H1 (cell line): ENCODE measurements at regions not wholly inside any gene's neighbourhood (a gene's known extent, or its start where the extent isn't known, plus 50 kb on each side); places are given as distances from the start of the nearest gene placed in this dataset.

Source experiments
- CTCF ChIA-PET: fragments of 300-600 bp; sonication (Branson Sonifier 250); formaldehyde crosslinking; loops from one replicate; lab custom pipeline; 2021; ENCODE audit not compliant: partially characterized antibody; lab: Charles Lee
- POLR2A ChIA-PET: fragments of 300-600 bp; sonication (Branson Sonifier 250); formaldehyde crosslinking; loops from one replicate; lab custom pipeline; 2021; ENCODE audit warnings: inconsistent platforms; ENCODE audit not compliant: partially characterized antibody; lab: Charles Lee
- DNase-seq, 2 experiments: peaks; one replicate each; pipeline versions ENCODE4 v3.0.0 to v3.0.0-alpha.2; 2010 to 2022; ENCODE audit warnings: low spot score in 2 of 2, low read depth in 1 of 2, mixed read lengths in 1 of 2
- FAIRE-seq: peaks from 2 replicates; lab custom pipeline; 2011; peaks lifted over from hg19 to GRCh38; lab: Jason Lieb, UNC
- H2AFZ ChIP-seq: 2 replicates; pipeline ENCODE4 v1.8.1; 2012; ENCODE audit warnings: low read length, inconsistent platforms
- H2AK5ac ChIP-seq: 2 replicates; pipeline ENCODE4 v1.6.1; 2013; ENCODE audit warnings: low read depth, low read length
- H2BK120ac ChIP-seq: replicated peaks from 2 replicates; pipeline ENCODE3; 2013; ENCODE audit warnings: low read depth, low read length, inconsistent platforms
- H2BK12ac ChIP-seq: 2 replicates; pipeline ENCODE4 v1.6.1; 2013; ENCODE audit warnings: low read depth, low read length
- H2BK15ac ChIP-seq: 2 replicates; pipeline ENCODE4 v1.6.1; 2013; ENCODE audit warnings: low read length
- H2BK20ac ChIP-seq: 2 replicates; pipeline ENCODE4 v1.6.1; 2013; ENCODE audit warnings: low read length
- H2BK5ac ChIP-seq: 2 replicates; pipeline ENCODE4 v1.6.1; 2013; ENCODE audit warnings: low read depth, low read length
- H3K14ac ChIP-seq: 2 replicates; pipeline ENCODE4 v1.6.1; 2013; ENCODE audit warnings: inconsistent platforms; ENCODE audit not compliant: insufficient read length
- H3K18ac ChIP-seq: 2 replicates; pipeline ENCODE4 v1.6.1; 2013; ENCODE audit warnings: low read length; ENCODE audit errors: extremely low read depth
- H3K23ac ChIP-seq: 2 replicates; pipeline ENCODE4 v1.6.1; 2013; ENCODE audit warnings: inconsistent platforms; ENCODE audit not compliant: insufficient read length
- H3K23me2 ChIP-seq: 2 replicates; pipeline ENCODE4 v1.6.1; 2013; ENCODE audit warnings: low read depth, low read length
- H3K27ac ChIP-seq: 2 replicates; pipeline ENCODE4 v1.6.1; 2011; ENCODE audit warnings: low read depth, low read length, inconsistent platforms
- H3K27me3 ChIP-seq, 4 experiments: replicated peaks in 1 of 4; 1 replicate in 1 of 4; 2 replicates in 3 of 4; pipeline versions ENCODE4 v1.6.1 to v1.8.1; 2011 to 2013; ENCODE audit warnings: low read length in 3 of 4, mild to moderate bottlenecking in 3 of 4, inconsistent platforms in 2 of 4, mixed read lengths in 2 of 4, moderate library complexity in 1 of 4; ENCODE audit not compliant: control insufficient read depth in 3 of 4, insufficient read depth in 3 of 4; ENCODE audit errors: extremely low read depth in 1 of 4
- H3K36me3 ChIP-seq, 4 experiments: 2 replicates each; pipeline versions ENCODE4 v1.6.1 to v1.8.1; 2011 to 2013; ENCODE audit warnings: mild to moderate bottlenecking in 4 of 4, low read length in 3 of 4, moderate library complexity in 2 of 4, control low read depth in 1 of 4, inconsistent platforms in 1 of 4; ENCODE audit not compliant: insufficient read depth in 4 of 4, control insufficient read depth in 2 of 4
- H3K4ac ChIP-seq: replicated peaks from 2 replicates; pipeline ENCODE3; 2013; ENCODE audit warnings: low read length, low read depth, mixed read lengths, inconsistent platforms; ENCODE audit not compliant: insufficient read length
- H3K4me1 ChIP-seq, 4 experiments: replicated peaks in 1 of 4; 1 replicate in 1 of 4; 2 replicates in 3 of 4; pipeline versions ENCODE4 v1.6.1 to v1.8.1; 2011 to 2013; ENCODE audit warnings: low read length in 3 of 4, inconsistent platforms in 2 of 4, mixed read lengths in 1 of 4; ENCODE audit not compliant: insufficient read depth in 4 of 4, control insufficient read depth in 3 of 4
- H3K4me2 ChIP-seq, 2 experiments: 2 replicates each; pipeline versions ENCODE4 v1.6.1 to v1.8.1; 2011 to 2013; ENCODE audit warnings: low read depth in 2 of 2, low read length in 2 of 2, control low read depth in 1 of 2, inconsistent platforms in 1 of 2, mild to moderate bottlenecking in 1 of 2; ENCODE audit not compliant: insufficient read depth in 1 of 2
- H3K4me3 ChIP-seq, 4 experiments: fragments of 200-600, 300-600 bp in 1 of 4; sonication (generic), shearing (Covaris generic), sonication (Bioruptor Twin) in 1 of 4; 2 replicates each; pipeline versions ENCODE4 v1.5.1 to v1.8.1; 2011 to 2016; ENCODE audit warnings: low read length in 4 of 4, low read depth in 3 of 4, control low read depth in 2 of 4, inconsistent platforms in 2 of 4, mild to moderate bottlenecking in 2 of 4, mixed read lengths in 1 of 4, moderate library complexity in 1 of 4; ENCODE audit not compliant: insufficient read depth in 2 of 4; ENCODE audit errors: extremely low read depth in 1 of 4
- H3K56ac ChIP-seq: replicated peaks from 2 replicates; pipeline ENCODE3; 2013; ENCODE audit warnings: low read depth, mild to moderate bottlenecking, mixed read lengths, low read length, inconsistent platforms; ENCODE audit not compliant: insufficient read length
- H3K79me1 ChIP-seq: 2 replicates; pipeline ENCODE4 v1.6.1; 2013; ENCODE audit warnings: low read depth, low read length, control low read depth
- H3K79me2 ChIP-seq, 2 experiments: 2 replicates each; pipeline versions ENCODE4 v1.6.1 to v1.8.1; 2012 to 2013; ENCODE audit warnings: low read length in 2 of 2, mild to moderate bottlenecking in 2 of 2, inconsistent platforms in 1 of 2; ENCODE audit not compliant: insufficient read depth in 2 of 2, control insufficient read depth in 1 of 2
- H3K9ac ChIP-seq, 4 experiments: replicated peaks in 1 of 4; 1 replicate in 1 of 4; 2 replicates in 3 of 4; pipeline versions ENCODE4 v1.6.1 to v1.8.1; 2011 to 2013; ENCODE audit warnings: low read depth in 3 of 4, low read length in 3 of 4, control low read depth in 2 of 4, mild to moderate bottlenecking in 2 of 4, moderate library complexity in 2 of 4, inconsistent platforms in 1 of 4; ENCODE audit errors: extremely low read depth in 1 of 4
- H3K9me3 ChIP-seq, 2 experiments: 2 replicates each; pipeline versions ENCODE4 v1.6.1 to v1.8.1; 2012 to 2013; ENCODE audit warnings: mild to moderate bottlenecking in 2 of 2, moderate library complexity in 2 of 2, control low read depth in 1 of 2, inconsistent platforms in 1 of 2, low read depth in 1 of 2, low read length in 1 of 2, mixed read lengths in 1 of 2; ENCODE audit not compliant: insufficient read depth in 2 of 2
- H4K20me1 ChIP-seq, 2 experiments: replicated peaks in 1 of 2; 2 replicates each; pipeline versions ENCODE3 to v1.8.1; 2011 to 2013; ENCODE audit warnings: inconsistent platforms in 2 of 2, low read length in 2 of 2, mild to moderate bottlenecking in 1 of 2; ENCODE audit not compliant: insufficient read depth in 2 of 2, control insufficient read depth in 1 of 2
- H4K5ac ChIP-seq: 2 replicates; pipeline ENCODE4 v1.6.1; 2013; ENCODE audit warnings: low read length, low read depth, mixed read lengths, inconsistent platforms; ENCODE audit not compliant: insufficient read length
- H4K8ac ChIP-seq: 2 replicates; pipeline ENCODE4 v1.8.0; 2013; ENCODE audit warnings: mild to moderate bottlenecking, moderate library complexity, low read length, inconsistent platforms; ENCODE audit not compliant: insufficient read depth; ENCODE audit errors: extremely low read depth
- H4K91ac ChIP-seq: replicated peaks from 2 replicates; pipeline ENCODE3; 2013; ENCODE audit warnings: low read length, mixed read lengths, inconsistent platforms; ENCODE audit not compliant: insufficient read length
- CHD2 ChIP-seq: IDR thresholded peaks from 2 replicates; pipeline ENCODE4 v1.6.1; 2012; ENCODE audit warnings: low read length, improper control_type of control experiment
- CTBP2 ChIP-seq: IDR thresholded peaks from 2 replicates; pipeline ENCODE4 v1.7.0; 2011; ENCODE audit warnings: borderline replicate concordance, mild to moderate bottlenecking, moderate library complexity, mixed read lengths, low read length; ENCODE audit not compliant: insufficient read depth, insufficient read length
- GABPA ChIP-seq: IDR thresholded peaks from 2 replicates; pipeline ENCODE4 v1.6.1; 2011; ENCODE audit warnings: mild to moderate bottlenecking, low read length, moderate library complexity, borderline replicate concordance; ENCODE audit not compliant: insufficient read depth
- JUN ChIP-seq: IDR thresholded peaks from 2 replicates; pipeline ENCODE4 v1.6.1; 2011; ENCODE audit warnings: low read depth, mild to moderate bottlenecking, improper control_type of control experiment, low read length
- KDM5A ChIP-seq: fragments of 200-600 bp; IDR thresholded peaks from 2 replicates; pipeline ENCODE4 v1.7.1; 2012; ENCODE audit warnings: mild to moderate bottlenecking, low read length, inconsistent platforms, mixed read lengths
- SIRT6 ChIP-seq: IDR thresholded peaks from one replicate; pipeline ENCODE4 v1.7.1; 2012; ENCODE audit warnings: low read length, inconsistent platforms
- SIX5 ChIP-seq: IDR thresholded peaks from 2 replicates; pipeline ENCODE4 v1.6.1; 2011; ENCODE audit warnings: mild to moderate bottlenecking, low read depth, low read length
- SP4 ChIP-seq: IDR thresholded peaks from 2 replicates; pipeline ENCODE4 v1.6.1; 2012; ENCODE audit warnings: low read length, inconsistent platforms
- TBP ChIP-seq: IDR thresholded peaks from 2 replicates; pipeline ENCODE4 v1.6.1; 2011; ENCODE audit warnings: low read depth, low read length, improper control_type of control experiment
- WGBS, 2 experiments: shearing (Covaris generic) in 1 of 2; methylation state at CpG; one replicate each; pipeline versions ENCODE4 v1.1.6 to v1.1.7; 2013 to 2015; ENCODE audit warnings: low lambda C conversion rate in 2 of 2, mixed read lengths in 2 of 2, inconsistent platforms in 1 of 2, low coverage in 1 of 2, missing lambda C conversion rate in 1 of 2; ENCODE audit not compliant: insufficient replicate concordance in 2 of 2, insufficient coverage in 1 of 2, insufficient read length in 1 of 2; ENCODE audit errors: extremely low coverage in 1 of 2, missing lambda C conversion rate in 1 of 2; 5-methylcytosine and 5-hydroxymethylcytosine counted together
- TF ChIP-seq, protein P1 (sequence below): IDR thresholded peaks from 2 replicates; pipeline ENCODE4 v1.6.1; 2012; ENCODE audit warnings: inconsistent platforms
- TF ChIP-seq, protein P2 (sequence below): IDR thresholded peaks from 2 replicates; pipeline ENCODE4 v1.6.1; 2012; ENCODE audit warnings: low read length, inconsistent platforms

DNA sequence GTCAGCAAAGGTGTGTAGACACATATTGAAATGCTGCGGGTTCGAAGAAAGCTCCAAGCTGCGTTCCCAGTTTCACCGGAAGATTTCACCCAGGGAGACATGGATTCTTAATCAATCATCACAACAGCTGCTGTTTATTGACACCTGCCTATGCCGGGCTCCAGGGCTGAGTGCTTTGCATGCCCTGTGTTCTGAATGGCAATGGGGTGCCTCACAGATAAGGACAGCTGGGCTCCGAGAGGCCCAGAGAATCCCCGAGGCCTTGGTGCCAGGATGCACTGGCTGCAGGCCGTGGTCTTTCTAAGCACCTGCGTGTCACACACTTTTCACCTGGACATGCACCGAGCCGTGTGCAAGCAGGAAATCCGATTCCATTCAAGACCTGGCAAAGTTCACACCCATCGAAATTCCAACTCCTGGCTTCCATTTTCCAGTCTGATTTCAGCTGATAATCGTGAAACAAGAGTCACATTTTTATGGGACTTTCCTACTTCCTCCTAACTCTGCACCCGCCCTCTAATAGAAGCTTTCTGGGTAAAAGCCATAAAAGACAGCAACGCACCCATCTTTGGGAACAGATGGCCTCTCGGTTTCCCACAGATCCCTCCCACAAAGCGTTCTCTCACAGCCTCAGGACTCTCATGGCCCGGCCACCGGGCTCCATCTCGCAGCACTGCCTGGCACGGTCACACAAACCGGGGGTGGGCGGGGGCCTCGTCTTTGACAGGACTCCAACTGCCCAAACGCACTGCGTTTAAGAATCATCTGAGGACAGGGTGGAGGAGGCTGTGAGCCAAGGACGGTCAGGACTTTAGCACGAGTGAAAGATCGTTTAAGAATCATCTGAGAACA lies 245.6 kb upstream of the SALL3 start:
- peaks cover 0 to 3% of the 10 kb centered on the region in 2 experiments for H4K20me1 ChIP-seq
- no peak overlapping the region for H2BK20ac ChIP-seq
- no peak overlapping the region for H3K14ac ChIP-seq
- no peak overlapping the region for H2BK5ac ChIP-seq
- H2BK15ac ChIP-seq, result no peak overlapping the region
- no peak overlapping the region for H2BK120ac ChIP-seq
- no peak overlapping the region for H3K23ac ChIP-seq
- DNase-seq, result no peak
- 92% methylated on average over 30 of the region's 30 CpGs; no CpG with 5 or more reads in 1 of the 2 experiments for WGBS, 2 experiments
- no peak overlapping the region for H4K8ac ChIP-seq
- H2AK5ac ChIP-seq, result no peak overlapping the region
- H3K4me3 ChIP-seq, result no peak overlapping the region
- no peak overlapping the region for H3K9ac ChIP-seq
- peaks cover 10% of the 10 kb centered on the region; the same call in 1 of the 2 replicates for H3K23me2 ChIP-seq
- no peak for FAIRE-seq
- peak overlapping the region; percentile 48 for H4K91ac ChIP-seq
- H3K56ac ChIP-seq, result no peak overlapping the region
- no peak overlapping the region for H3K4ac ChIP-seq
- H2AFZ ChIP-seq, result no peak overlapping the region
- H4K5ac ChIP-seq, result no peak overlapping the region
- no peak overlapping the region for H3K27ac ChIP-seq
- H3K4me2 ChIP-seq, result no peak overlapping the region
- no peaks in the 10 kb centered on the region; a peak in 1 of 7 replicates for H3K4me1 ChIP-seq
- H3K79me1 ChIP-seq, result no peaks in the 10 kb centered on the region
- H3K27me3 ChIP-seq, result no peaks in the 10 kb centered on the region
- H3K9me3 ChIP-seq, result no peaks in the 10 kb centered on the region
- CTCF ChIA-PET, result interaction anchor here (1.2 to 1.4 kb wide), 2 partner anchors 37 to 38 kb away, joined by 3 read pairs; no protein-coding TSS in a partner anchor
- no peaks in the 10 kb centered on the region for H3K36me3 ChIP-seq
- POLR2A ChIA-PET, result no interaction called here
- no peaks in the 10 kb centered on the region for H3K79me2 ChIP-seq
- H2BK12ac ChIP-seq, result no peak overlapping the region
- no peak overlapping the region for H3K18ac ChIP-seq
- TF ChIP-seq CHD2 (no peak), SIRT6 (no peak), SIX5 (no peak), KDM5A (no peak), TBP (no peak), CTBP2 (no peak), SP4 (no peak), JUN (no peak), GABPA (no peak)
- TF ChIP-seq, protein P1, sequence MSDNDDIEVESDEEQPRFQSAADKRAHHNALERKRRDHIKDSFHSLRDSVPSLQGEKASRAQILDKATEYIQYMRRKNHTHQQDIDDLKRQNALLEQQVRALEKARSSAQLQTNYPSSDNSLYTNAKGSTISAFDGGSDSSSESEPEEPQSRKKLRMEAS, result no peak
- TF ChIP-seq, protein P2, sequence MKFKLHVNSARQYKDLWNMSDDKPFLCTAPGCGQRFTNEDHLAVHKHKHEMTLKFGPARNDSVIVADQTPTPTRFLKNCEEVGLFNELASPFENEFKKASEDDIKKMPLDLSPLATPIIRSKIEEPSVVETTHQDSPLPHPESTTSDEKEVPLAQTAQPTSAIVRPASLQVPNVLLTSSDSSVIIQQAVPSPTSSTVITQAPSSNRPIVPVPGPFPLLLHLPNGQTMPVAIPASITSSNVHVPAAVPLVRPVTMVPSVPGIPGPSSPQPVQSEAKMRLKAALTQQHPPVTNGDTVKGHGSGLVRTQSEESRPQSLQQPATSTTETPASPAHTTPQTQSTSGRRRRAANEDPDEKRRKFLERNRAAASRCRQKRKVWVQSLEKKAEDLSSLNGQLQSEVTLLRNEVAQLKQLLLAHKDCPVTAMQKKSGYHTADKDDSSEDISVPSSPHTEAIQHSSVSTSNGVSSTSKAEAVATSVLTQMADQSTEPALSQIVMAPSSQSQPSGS, result no peak
